Natural killer cell (primary cell): ENCODE measurements at regions not wholly inside any gene's neighbourhood (a gene's known extent, or its start where the extent isn't known, plus 50 kb on each side); places are given as distances from the start of the nearest gene placed in this dataset.

Experiments used
- ATAC-seq, 3 donors: fragments of 150-1000 bp in 2 of 3; fragments of 200-7000 bp in 1 of 3; cut with Tn5 transposase; 1 replicate in 1 of 3; 2 replicates in 2 of 3; pipeline ENCODE4 v1.10.0; 2021; ENCODE audit warnings: mild to moderate bottlenecking in 2 of 3, moderate library complexity in 2 of 3
- DNase-seq, 2 donors: peaks; one replicate each; pipeline versions ENCODE4 v3.0.0 to v3.0.0-alpha.2; 2013 to 2021; ENCODE audit warnings: mixed read lengths in 1 of 2
- H3K27ac ChIP-seq: one replicate; pipeline ENCODE4 v1.5.1; 2013; ENCODE audit warnings: mild to moderate bottlenecking, low read length
- H3K27me3 ChIP-seq: one replicate; pipeline ENCODE4 v1.6.1; 2013; ENCODE audit warnings: low read length; ENCODE audit not compliant: control insufficient read depth, insufficient read depth
- H3K36me3 ChIP-seq: one replicate; pipeline ENCODE4 v1.6.1; 2013; ENCODE audit warnings: low read length; ENCODE audit not compliant: control insufficient read depth, insufficient read depth
- H3K4me1 ChIP-seq: one replicate; pipeline ENCODE4 v1.6.1; 2013; ENCODE audit warnings: low read length; ENCODE audit not compliant: control insufficient read depth, insufficient read depth
- H3K4me3 ChIP-seq: one replicate; pipeline ENCODE4 v1.5.1; 2013; ENCODE audit warnings: low read length
- H3K9me3 ChIP-seq: one replicate; pipeline ENCODE4 v1.6.1; 2013; ENCODE audit warnings: low read length; ENCODE audit not compliant: control insufficient read depth, insufficient read depth
- H3K27ac Mint-ChIP-seq, 2 donors: one replicate each; pipeline ENCODE4 v1.8.0; 2022; ENCODE audit warnings: mild to moderate bottlenecking in 2 of 2, mixed read lengths in 2 of 2, moderate library complexity in 1 of 2
- H3K27me3 Mint-ChIP-seq, 2 donors: one replicate each; pipeline ENCODE4 v1.8.0; 2022; ENCODE audit warnings: low read depth in 2 of 2, mixed read lengths in 2 of 2
- H3K36me3 Mint-ChIP-seq: one replicate; pipeline ENCODE4 v1.8.0; 2022; ENCODE audit warnings: mixed read lengths
- H3K4me1 Mint-ChIP-seq, 2 donors: one replicate each; pipeline ENCODE4 v1.8.0; 2022; ENCODE audit warnings: mixed read lengths in 2 of 2
- H3K4me3 Mint-ChIP-seq: one replicate; pipeline ENCODE4 v1.8.0; 2022; ENCODE audit warnings: mild to moderate bottlenecking, moderate library complexity, mixed read lengths
- H3K9me3 Mint-ChIP-seq, 2 donors: one replicate each; pipeline ENCODE4 v1.8.0; 2022; ENCODE audit warnings: mixed read lengths in 2 of 2
- WGBS: methylation state at CpG from one replicate; pipeline ENCODE4 v1.1.7; 2013; ENCODE audit warnings: missing lambda C conversion rate; ENCODE audit not compliant: insufficient coverage; 5-methylcytosine and 5-hydroxymethylcytosine counted together
- intact Hi-C: fragments of 100-400 bp; cut with micrococcal nuclease; formaldehyde crosslinking; loops from one replicate; pipeline ENCODE4 v1.14.2; 2022
- TF ChIP-seq, protein P1 (sequence below): fragments of 200-600 bp; IDR thresholded peaks from one replicate; pipeline ENCODE4 v1.8.0; 2022; ENCODE audit warnings: antibody characterized with exemption

DNA sequence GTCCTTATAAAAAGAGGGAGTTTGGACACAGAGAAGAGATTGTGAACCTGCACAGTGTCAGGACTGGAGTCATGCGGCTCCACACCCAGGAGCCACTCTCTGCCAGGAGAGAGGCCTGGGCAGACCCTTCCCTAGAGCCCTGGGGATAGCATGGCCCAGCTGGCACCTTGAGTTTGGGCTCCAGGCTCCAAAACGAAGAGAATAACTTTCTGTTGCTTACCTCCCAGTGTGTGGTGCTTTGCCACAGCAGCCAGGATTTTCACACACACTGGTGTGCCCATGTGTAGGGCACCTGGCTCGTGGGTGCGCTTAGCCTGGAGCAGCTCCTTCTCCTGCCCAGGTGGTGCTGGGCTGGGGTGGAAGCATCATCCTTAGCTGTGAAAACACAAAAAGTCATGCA lies 344.3 kb downstream of the TEX29 start:
- TF ChIP-seq, protein P1, sequence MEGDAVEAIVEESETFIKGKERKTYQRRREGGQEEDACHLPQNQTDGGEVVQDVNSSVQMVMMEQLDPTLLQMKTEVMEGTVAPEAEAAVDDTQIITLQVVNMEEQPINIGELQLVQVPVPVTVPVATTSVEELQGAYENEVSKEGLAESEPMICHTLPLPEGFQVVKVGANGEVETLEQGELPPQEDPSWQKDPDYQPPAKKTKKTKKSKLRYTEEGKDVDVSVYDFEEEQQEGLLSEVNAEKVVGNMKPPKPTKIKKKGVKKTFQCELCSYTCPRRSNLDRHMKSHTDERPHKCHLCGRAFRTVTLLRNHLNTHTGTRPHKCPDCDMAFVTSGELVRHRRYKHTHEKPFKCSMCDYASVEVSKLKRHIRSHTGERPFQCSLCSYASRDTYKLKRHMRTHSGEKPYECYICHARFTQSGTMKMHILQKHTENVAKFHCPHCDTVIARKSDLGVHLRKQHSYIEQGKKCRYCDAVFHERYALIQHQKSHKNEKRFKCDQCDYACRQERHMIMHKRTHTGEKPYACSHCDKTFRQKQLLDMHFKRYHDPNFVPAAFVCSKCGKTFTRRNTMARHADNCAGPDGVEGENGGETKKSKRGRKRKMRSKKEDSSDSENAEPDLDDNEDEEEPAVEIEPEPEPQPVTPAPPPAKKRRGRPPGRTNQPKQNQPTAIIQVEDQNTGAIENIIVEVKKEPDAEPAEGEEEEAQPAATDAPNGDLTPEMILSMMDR, result no peak
- Mint-ChIP-seq H3K27ac (no peak overlapping the region), H3K4me1 (no peaks in the 10 kb centered on the region), H3K36me3 (no peaks in the 10 kb centered on the region), H3K27me3 (no peaks in the 10 kb centered on the region), H3K4me3 (no peak overlapping the region), H3K9me3 (no peaks in the 10 kb centered on the region)
- no peak for ATAC-seq
- no peak overlapping the region for H3K4me3 ChIP-seq
- no peaks in the 10 kb centered on the region for H3K36me3 ChIP-seq
- no peaks in the 10 kb centered on the region for H3K4me1 ChIP-seq
- H3K27ac ChIP-seq, result no peak overlapping the region
- 80% methylated on average over 4 of the region's 4 CpGs for WGBS
- intact Hi-C loops, result no loop called here
- H3K27me3 ChIP-seq, result no peaks in the 10 kb centered on the region
- no peaks in the 10 kb centered on the region for H3K9me3 ChIP-seq
- no peak for DNase-seq

DNA sequence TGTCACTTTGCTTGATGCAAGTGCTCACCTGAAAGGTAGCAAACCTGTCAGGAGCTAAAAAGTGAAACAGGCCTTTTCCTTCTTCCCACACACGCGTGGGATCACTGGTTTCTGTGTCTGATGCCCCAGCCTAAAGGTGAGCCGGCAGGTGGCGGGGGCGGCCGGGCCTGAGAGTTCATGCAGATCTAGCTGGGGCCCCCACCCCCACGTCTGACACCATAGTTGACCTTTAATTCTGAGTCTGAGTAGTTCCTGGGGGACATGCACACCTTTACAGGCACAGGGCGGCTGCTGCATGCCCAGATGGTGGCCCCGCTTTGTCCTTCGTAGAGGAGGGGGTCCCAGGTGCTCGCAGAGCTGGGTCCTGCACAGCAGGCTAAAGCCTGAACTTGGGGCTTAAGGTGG lies 345.3 kb downstream of the TEX29 start:
- Histone ChIP-seq H3K36me3 (no peaks in the 10 kb centered on the region), H3K27ac (no peak overlapping the region), H3K27me3 (no peaks in the 10 kb centered on the region), H3K4me1 (no peaks in the 10 kb centered on the region), H3K4me3 (no peak overlapping the region), H3K9me3 (no peaks in the 10 kb centered on the region)
- no peak for ATAC-seq
- 91% methylated on average over 11 of the region's 11 CpGs for WGBS
- Mint-ChIP-seq H3K27me3 (no peaks in the 10 kb centered on the region), H3K4me3 (no peak overlapping the region), H3K36me3 (no peaks in the 10 kb centered on the region), H3K4me1 (no peaks in the 10 kb centered on the region), H3K27ac (no peak overlapping the region), H3K9me3 (no peaks in the 10 kb centered on the region)
- DNase-seq, result no peak
- TF ChIP-seq, protein P1, result no peak
- intact Hi-C loops, result no loop called here

DNA sequence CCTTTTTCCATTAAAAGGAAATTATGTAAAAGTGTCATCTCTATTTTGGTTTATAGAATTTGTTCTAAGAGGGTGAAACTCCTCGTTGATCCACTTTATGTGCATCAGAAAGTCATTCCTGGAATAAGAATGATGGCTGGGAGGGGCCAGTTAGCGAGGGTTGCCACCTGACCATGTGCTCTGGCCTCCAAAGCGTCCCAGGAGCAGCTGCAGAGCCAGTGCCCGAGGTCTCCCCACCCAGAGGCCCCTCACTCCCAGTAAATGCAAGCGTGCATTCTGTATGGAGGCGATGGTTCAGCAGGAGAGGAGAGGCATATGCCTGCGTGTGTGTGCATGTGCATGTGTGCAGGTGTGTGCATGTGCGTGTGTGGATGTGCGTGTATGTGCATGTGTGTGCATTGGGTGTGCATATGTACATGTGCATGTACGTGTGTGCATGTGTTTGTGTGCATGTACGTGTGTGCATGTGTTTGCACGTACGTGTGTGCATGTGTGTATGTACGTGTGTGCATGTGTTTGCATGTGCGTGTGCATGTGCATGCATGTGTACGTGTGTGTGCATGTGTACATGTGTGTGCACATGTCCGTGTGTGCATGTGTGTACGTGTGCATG lies 345.8 kb downstream of the TEX29 start:
- Mint-ChIP-seq H3K9me3 (no peaks in the 10 kb centered on the region), H3K36me3 (no peaks in the 10 kb centered on the region), H3K4me3 (no peak overlapping the region), H3K4me1 (no peaks in the 10 kb centered on the region), H3K27me3 (no peaks in the 10 kb centered on the region), H3K27ac (no peak overlapping the region)
- no peaks in the 10 kb centered on the region for H3K9me3 ChIP-seq
- intact Hi-C loops, result no loop called here
- H3K27ac ChIP-seq, result no peak overlapping the region
- no peaks in the 10 kb centered on the region for H3K36me3 ChIP-seq
- 81% methylated on average over 18 of the region's 18 CpGs for WGBS
- DNase-seq, result no peak
- no peak overlapping the region for H3K4me3 ChIP-seq
- TF ChIP-seq, protein P1, result no peak
- H3K27me3 ChIP-seq, result no peaks in the 10 kb centered on the region
- peak in 1 of 3 donors; percentile 35 for ATAC-seq
- no peaks in the 10 kb centered on the region for H3K4me1 ChIP-seq

DNA sequence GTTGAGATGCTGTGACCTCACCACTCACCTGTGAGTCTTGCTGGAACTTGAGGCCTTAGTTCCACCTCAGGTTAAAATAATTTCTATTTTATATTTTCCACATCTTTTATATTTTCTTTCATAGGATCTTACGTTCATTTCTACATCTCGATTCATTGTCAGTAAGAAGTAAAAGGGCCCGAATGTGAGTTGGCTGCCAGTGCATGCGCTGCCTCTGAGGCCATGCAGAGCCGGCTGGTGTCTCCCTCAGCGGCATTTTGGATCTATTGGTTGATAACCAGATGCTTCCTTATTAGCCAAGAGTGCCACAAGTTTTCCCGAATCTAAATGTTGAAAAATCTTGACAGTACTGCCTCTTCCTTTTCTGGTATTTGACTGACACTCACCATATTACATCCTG lies 347.3 kb downstream of the TEX29 start:
- intact Hi-C loops, result no loop called here
- Histone ChIP-seq H3K27ac (no peak overlapping the region), H3K4me3 (no peak overlapping the region), H3K9me3 (no peaks in the 10 kb centered on the region), H3K36me3 (no peaks in the 10 kb centered on the region), H3K4me1 (no peaks in the 10 kb centered on the region), H3K27me3 (no peaks in the 10 kb centered on the region)
- no peaks in the 10 kb centered on the region for H3K4me1 Mint-ChIP-seq
- DNase-seq (no peak), ATAC-seq (no peak)
- no peak overlapping the region for H3K4me3 Mint-ChIP-seq
- no peaks in the 10 kb centered on the region for H3K9me3 Mint-ChIP-seq
- TF ChIP-seq, protein P1, result no peak
- no peaks in the 10 kb centered on the region for H3K27me3 Mint-ChIP-seq
- 91% methylated on average over 7 of the region's 7 CpGs for WGBS
- no peak overlapping the region for H3K27ac Mint-ChIP-seq
- H3K36me3 Mint-ChIP-seq, result no peaks in the 10 kb centered on the region
